HS-5 (cell line): ENCODE measurements at regions not wholly inside any gene's neighbourhood (a gene's known extent, or its start where the extent isn't known, plus 50 kb on each side); places are given as distances from the start of the nearest gene placed in this dataset.

Experiments used
- DNase-seq: peaks from one replicate; pipeline ENCODE4 v3.0.0-alpha.2; 2012; ENCODE audit warnings: low read depth

DNA sequence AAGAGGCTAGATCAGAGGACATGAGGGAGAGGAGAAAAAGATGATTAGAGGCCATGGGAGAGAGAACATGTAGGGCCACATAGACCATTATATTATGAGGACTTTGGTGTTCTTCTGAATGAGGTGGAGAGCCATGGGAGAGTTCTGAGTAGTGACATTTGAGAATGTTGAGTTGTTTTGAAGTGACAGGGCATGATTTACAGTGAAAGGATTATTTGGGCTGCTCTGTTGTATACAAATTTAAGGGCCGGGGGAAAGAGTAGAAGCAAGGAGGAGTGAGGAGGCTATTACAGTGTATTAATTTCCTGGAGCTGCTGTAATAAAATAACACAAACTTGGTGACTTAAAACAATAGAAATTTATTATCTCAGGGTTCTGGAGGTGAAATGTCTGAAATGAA is 102.5 kb upstream of the RGS4 start:
- DNase-seq: no peak

- no peak for DNase-seq
These were observed 103.9 kb upstream of the CCDC190 start for GRCh38 chr1:162964901-162965300.

GRCh38 chr1:162956922-162957321 is 95.9 kb upstream of the CCDC190 start:
- no peak for DNase-seq

- no peak for DNase-seq
These were observed 93.8 kb upstream of the CCDC190 start for GRCh38 chr1:162954824-162955223.

- no peak for DNase-seq
These were observed 92.0 kb upstream of the CCDC190 start for GRCh38 chr1:162952956-162953355.

GRCh38 chr1:162951553-162952315 is 90.8 kb upstream of the CCDC190 start:
- no peak for DNase-seq

GRCh38 chr1:162950187-162950586 is 89.2 kb upstream of the CCDC190 start:
- DNase-seq: no peak

- DNase-seq: no peak
These were observed 85.7 kb upstream of the CCDC190 start for GRCh38 chr1:162946701-162947100.

DNA sequence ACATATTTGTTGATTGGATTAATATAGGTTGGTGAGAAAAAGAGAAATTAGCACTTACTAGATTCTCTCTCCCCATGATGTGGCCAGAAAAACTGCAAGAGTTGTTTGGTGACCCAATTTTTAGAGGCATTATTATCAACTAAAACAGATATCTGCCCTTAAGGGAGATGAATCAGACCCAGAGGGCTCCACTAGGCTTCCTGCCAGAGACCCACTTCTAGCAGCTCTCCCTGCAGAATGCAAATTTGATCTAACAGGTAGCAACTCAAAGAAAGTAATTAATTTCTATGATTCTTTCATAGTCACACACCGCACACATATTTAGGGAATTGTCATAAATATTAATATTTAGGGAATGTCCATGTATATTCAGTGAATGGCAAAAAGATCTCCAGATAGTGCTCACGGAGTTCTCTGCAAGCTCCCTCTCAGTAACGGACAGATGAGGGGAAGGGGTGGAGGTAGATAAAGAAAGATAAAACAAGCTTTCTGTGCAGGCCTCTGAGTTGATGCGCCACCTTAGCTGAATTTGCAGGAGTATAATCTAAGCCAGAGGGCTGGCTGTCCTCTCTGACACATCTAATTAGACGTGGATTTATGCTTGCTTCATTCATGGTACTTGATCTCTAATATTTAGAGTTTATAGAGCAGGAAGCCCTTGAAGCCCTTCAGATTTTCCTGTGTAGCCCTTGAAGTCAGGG is 84.1 kb upstream of the CCDC190 start:
- DNase-seq: no peak

- no peak for DNase-seq
These were observed 82.6 kb upstream of the CCDC190 start for GRCh38 chr1:162943622-162944021.

- DNase-seq: no peak
These were observed 82.1 kb upstream of the CCDC190 start for GRCh38 chr1:162942916-162943559.

DNA sequence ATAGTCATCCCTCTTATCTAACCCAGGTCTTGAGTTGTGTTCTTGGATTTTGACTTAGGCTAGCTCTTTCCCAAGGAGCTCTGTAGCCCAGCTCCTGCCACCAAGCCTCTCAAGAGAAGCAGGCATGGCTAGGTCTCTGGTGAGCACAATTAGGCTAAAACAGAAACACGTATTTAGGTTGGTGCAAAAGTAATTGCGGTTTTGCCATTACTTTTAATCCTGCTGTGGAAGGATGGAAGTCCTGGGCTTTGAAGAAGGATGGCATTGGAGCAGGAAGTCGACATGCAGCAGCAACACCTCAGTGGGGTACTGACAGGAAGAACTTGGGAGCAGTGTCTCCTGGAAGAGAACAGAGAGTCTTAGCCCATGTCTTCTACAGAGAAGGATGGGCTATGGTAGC is 80.0 kb upstream of the CCDC190 start:
- no peak for DNase-seq

GRCh38 chr1:162939035-162939434 is 78.1 kb upstream of the CCDC190 start:
- DNase-seq: no peak

GRCh38 chr1:162937716-162938395 is 76.9 kb upstream of the CCDC190 start:
- no peak for DNase-seq

DNA sequence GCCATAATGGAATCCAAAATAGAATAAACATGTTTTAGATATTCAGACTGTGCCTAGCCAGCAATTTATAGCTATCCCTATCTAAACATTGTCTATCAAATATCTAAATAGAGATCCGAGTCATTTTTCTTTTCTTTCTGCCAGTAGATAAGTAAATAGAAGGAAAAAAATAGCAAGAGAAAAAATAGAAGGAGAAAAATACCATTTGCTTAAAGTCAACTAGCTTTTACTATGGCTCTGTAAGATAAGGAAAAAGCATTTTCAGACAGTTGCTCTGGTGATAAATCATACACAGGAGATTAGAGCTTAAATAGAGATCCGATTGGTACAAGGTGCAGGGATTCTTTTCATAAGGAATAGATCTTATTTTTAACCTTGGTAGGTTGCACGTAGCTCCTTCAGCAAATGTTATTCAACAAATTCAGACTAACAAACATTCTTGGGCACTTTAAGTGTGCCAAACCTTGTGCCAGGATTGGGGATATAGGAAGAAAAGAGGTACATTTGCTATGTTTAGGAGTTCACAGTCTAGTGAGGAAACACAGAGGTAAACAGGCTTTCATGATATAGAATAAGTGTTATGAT is 70.1 kb upstream of the CCDC190 start:
- DNase-seq: no peak

DNA sequence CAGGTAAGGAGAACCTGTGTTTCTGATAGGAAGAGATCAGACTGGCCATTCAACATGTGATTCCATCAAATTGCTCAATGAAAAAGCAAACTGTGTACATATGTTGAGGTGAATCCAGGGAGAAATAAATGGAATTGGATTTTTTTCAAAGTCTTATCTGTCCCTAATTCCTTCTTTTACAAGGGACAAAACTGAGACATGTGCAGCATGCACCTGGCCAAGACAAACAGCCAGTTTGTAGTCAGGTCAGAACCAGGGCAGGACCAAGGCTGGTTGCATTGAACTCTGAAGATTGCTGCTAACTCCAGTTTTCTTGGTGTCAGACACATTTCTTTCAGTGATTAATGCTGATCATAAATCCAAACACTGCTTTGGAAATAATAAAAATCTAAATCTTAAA is 69.6 kb upstream of the CCDC190 start:
- DNase-seq: no peak

DNA sequence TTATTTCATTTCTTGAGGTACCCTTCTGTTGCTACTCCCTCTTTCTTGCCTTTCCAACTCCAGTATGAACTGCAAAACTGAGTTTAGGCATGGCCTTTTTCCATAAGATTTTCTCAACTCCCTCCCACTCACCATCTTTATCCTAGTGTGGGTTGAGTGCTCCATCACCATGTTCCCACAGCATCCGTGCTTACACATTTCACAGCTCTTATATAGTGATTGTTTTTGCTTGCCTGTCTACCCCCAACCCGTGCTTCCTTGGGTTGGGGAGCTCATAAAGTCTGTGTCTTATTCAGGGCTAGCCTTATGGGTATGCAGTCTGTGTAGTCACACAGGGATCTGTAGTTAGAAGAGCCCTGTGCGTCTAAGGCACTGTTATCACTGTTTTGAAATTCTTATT is 68.2 kb upstream of the CCDC190 start:
- DNase-seq: no peak

- no peak for DNase-seq
These were observed 67.2 kb upstream of the CCDC190 start for GRCh38 chr1:162928141-162928540.

- no peak for DNase-seq
These were observed 66.4 kb upstream of the CCDC190 start for GRCh38 chr1:162927421-162927820.

DNA sequence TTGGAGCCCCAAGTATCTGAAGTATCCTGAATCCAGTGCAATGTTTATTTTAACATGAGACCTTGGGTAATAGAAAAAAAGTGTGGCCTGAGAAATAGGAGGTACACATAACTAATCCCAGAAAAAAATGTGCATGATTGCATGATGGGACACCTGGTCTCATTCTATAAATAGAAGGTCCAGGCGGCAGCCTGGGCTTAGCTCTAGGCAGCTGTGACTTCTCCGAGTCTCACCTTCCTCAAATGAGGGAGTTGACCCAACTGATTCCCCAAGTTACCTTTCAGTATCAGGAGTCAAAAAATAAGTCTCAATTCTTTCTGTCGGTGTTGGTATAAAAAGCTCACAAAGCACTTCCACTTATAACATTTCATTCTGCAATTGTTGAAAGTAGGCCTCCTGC is 65.9 kb upstream of the CCDC190 start:
- DNase-seq: no peak

- DNase-seq: no peak
These were observed 63.2 kb upstream of the CCDC190 start for GRCh38 chr1:162924179-162924578.

GRCh38 chr1:162922201-162922600 is 61.2 kb upstream of the CCDC190 start:
- DNase-seq: no peak
